ENCODE measurements at regions not wholly inside any gene's neighbourhood (a gene's known extent, or its start where the extent isn't known, plus 50 kb on each side); places are given as distances from the start of the nearest gene placed in this dataset.
"Not testable (repeated sequence)": the region's sequence is repeated elsewhere in the genome, so short reads cannot be mapped to it uniquely, and the experiment has no call there.

- DNase-seq, result no peak
Observed at GRCh38 chr3:177483182-177483967, 286.1 kb upstream of the TBL1XR1 start.

GRCh38 chr3:177484206-177484605, 286.9 kb upstream of the TBL1XR1 start:
- DNase-seq, result no peak

- peak; percentile 41 for DNase-seq
Observed at GRCh38 chr3:177484926-177485325, 287.6 kb upstream of the TBL1XR1 start.

- peak; percentile 35 for DNase-seq
Observed at GRCh38 chr3:177487635-177488186, 290.4 kb upstream of the TBL1XR1 start.

GRCh38 chr3:177488740-177489139, 291.5 kb upstream of the TBL1XR1 start:
- no peak for DNase-seq

- no peak for DNase-seq
Observed at GRCh38 chr3:177490626-177491025, 293.3 kb upstream of the TBL1XR1 start.

GRCh38 chr3:177491296-177492032, 294.2 kb upstream of the TBL1XR1 start:
- DNase-seq, result peak; percentile 44

- no peak for DNase-seq
Observed at GRCh38 chr3:177493091-177493490, 295.8 kb upstream of the TBL1XR1 start.

- no peak for DNase-seq
Observed at GRCh38 chr3:177494216-177494615, 296.9 kb upstream of the TBL1XR1 start.

GRCh38 chr3:177495566-177495965, 298.3 kb upstream of the TBL1XR1 start:
- DNase-seq, result no peak

- DNase-seq, result peak; percentile 59
Observed at GRCh38 chr3:177498037-177498857, 301.0 kb upstream of the TBL1XR1 start.

- DNase-seq, result not testable (repeated sequence)
Observed at GRCh38 chr3:177499039-177499438, 301.8 kb upstream of the TBL1XR1 start.

GRCh38 chr3:177499779-177500423, 302.6 kb upstream of the TBL1XR1 start:
- no peak for DNase-seq

- DNase-seq, result no peak
Observed at GRCh38 chr3:177510693-177511216, 313.5 kb upstream of the TBL1XR1 start.

- no peak for DNase-seq
Observed at GRCh38 chr3:177512945-177513814, 315.9 kb upstream of the TBL1XR1 start.

GRCh38 chr3:177513815-177514610, 316.7 kb upstream of the TBL1XR1 start:
- DNase-seq, result no peak

GRCh38 chr3:177514611-177515499, 317.6 kb upstream of the TBL1XR1 start:
- DNase-seq, result no peak

- DNase-seq, result no peak
Observed at GRCh38 chr3:177515786-177516157, 318.5 kb upstream of the TBL1XR1 start.

Data from fibroblast of skin of right biceps (primary cell).